Mucosa of stomach (tissue), 1 donor: ENCODE measurements at regions not wholly inside any gene's neighbourhood (a gene's known extent, or its start where the extent isn't known, plus 50 kb on each side); places are given as distances from the start of the nearest gene placed in this dataset.

Source experiments
- H3K27me3 ChIP-seq: one replicate; pipeline ENCODE4 v1.7.0; 2013; ENCODE audit warnings: mild to moderate bottlenecking, low read length; ENCODE audit not compliant: control insufficient read depth, insufficient read depth
- H3K36me3 ChIP-seq: one replicate; pipeline ENCODE4 v1.7.0; 2013; ENCODE audit warnings: low read length; ENCODE audit not compliant: control insufficient read depth, insufficient read depth
- H3K4me1 ChIP-seq: one replicate; pipeline ENCODE4 v1.7.0; 2013; ENCODE audit warnings: mild to moderate bottlenecking, low read length; ENCODE audit not compliant: control insufficient read depth, insufficient read depth
- H3K4me3 ChIP-seq: one replicate; pipeline ENCODE4 v1.7.0; 2013; ENCODE audit warnings: low read length
- H3K9ac ChIP-seq: one replicate; pipeline ENCODE4 v1.7.0; 2013; ENCODE audit warnings: mild to moderate bottlenecking, low read length, moderate library complexity
- H3K9me3 ChIP-seq: one replicate; pipeline ENCODE4 v1.7.0; 2013; ENCODE audit warnings: mild to moderate bottlenecking, low read length, moderate library complexity; ENCODE audit not compliant: control insufficient read depth
- donor health status: Pancreatic carcinoma.

- H3K27me3 ChIP-seq: no peaks in the 10 kb centered on the region
- no peaks in the 10 kb centered on the region for H3K4me1 ChIP-seq
- no peak overlapping the region for H3K9ac ChIP-seq
- no peak overlapping the region for H3K4me3 ChIP-seq
- H3K9me3 ChIP-seq: no peaks in the 10 kb centered on the region
- no peaks in the 10 kb centered on the region for H3K36me3 ChIP-seq
Measured at GRCh38 chr7:156172638-156173037, 360.4 kb upstream of the SHH start.

GRCh38 chr7:156169474-156170370, 357.5 kb upstream of the SHH start:
- no peaks in the 10 kb centered on the region for H3K36me3 ChIP-seq
- H3K4me3 ChIP-seq: no peak overlapping the region
- H3K27me3 ChIP-seq: no peaks in the 10 kb centered on the region
- H3K4me1 ChIP-seq: no peaks in the 10 kb centered on the region
- H3K9me3 ChIP-seq: no peaks in the 10 kb centered on the region
- H3K9ac ChIP-seq: no peak overlapping the region

GRCh38 chr7:156168434-156168833, 356.2 kb upstream of the SHH start:
- Histone ChIP-seq H3K4me3 (no peak overlapping the region), H3K4me1 (no peaks in the 10 kb centered on the region), H3K9ac (no peak overlapping the region), H3K9me3 (no peaks in the 10 kb centered on the region), H3K36me3 (no peaks in the 10 kb centered on the region), H3K27me3 (peaks cover 2% of the 10 kb centered on the region)

- no peak overlapping the region for H3K4me3 ChIP-seq
- peaks cover 4% of the 10 kb centered on the region for H3K27me3 ChIP-seq
Measured at GRCh38 chr7:156167987-156168386, 355.7 kb upstream of the SHH start.

GRCh38 chr7:156167417-156167807, 355.1 kb upstream of the SHH start:
- Histone ChIP-seq H3K9ac (no peak overlapping the region), H3K27me3 (peaks cover 8% of the 10 kb centered on the region), H3K4me1 (no peaks in the 10 kb centered on the region), H3K36me3 (no peaks in the 10 kb centered on the region), H3K4me3 (no peak overlapping the region), H3K9me3 (no peaks in the 10 kb centered on the region)

More at GRCh38 chr7:156167987-156168386, 355.7 kb upstream of the SHH start:
- Histone ChIP-seq H3K9me3 (no peaks in the 10 kb centered on the region), H3K4me1 (no peaks in the 10 kb centered on the region), H3K36me3 (no peaks in the 10 kb centered on the region), H3K9ac (no peak overlapping the region)

- H3K4me3 ChIP-seq: no peak overlapping the region
- H3K27me3 ChIP-seq: peaks cover 10% of the 10 kb centered on the region
- no peak overlapping the region for H3K9ac ChIP-seq
- no peaks in the 10 kb centered on the region for H3K4me1 ChIP-seq
- no peaks in the 10 kb centered on the region for H3K36me3 ChIP-seq
- H3K9me3 ChIP-seq: no peaks in the 10 kb centered on the region
Measured at GRCh38 chr7:156166692-156167416, 354.6 kb upstream of the SHH start.

- H3K4me3 ChIP-seq: no peak overlapping the region
- H3K4me1 ChIP-seq: peaks cover 4% of the 10 kb centered on the region
- H3K27me3 ChIP-seq: peaks cover 10% of the 10 kb centered on the region
- no peak overlapping the region for H3K9ac ChIP-seq
- H3K36me3 ChIP-seq: no peaks in the 10 kb centered on the region
- H3K9me3 ChIP-seq: no peaks in the 10 kb centered on the region
Measured at GRCh38 chr7:156163747-156164146, 351.5 kb upstream of the SHH start.

- H3K27me3 ChIP-seq: peaks cover 10% of the 10 kb centered on the region
- no peaks in the 10 kb centered on the region for H3K36me3 ChIP-seq
- H3K9me3 ChIP-seq: no peaks in the 10 kb centered on the region
- no peak overlapping the region for H3K4me3 ChIP-seq
- no peak overlapping the region for H3K9ac ChIP-seq
- H3K4me1 ChIP-seq: peaks cover 4% of the 10 kb centered on the region
Measured at GRCh38 chr7:156162451-156162850, 350.2 kb upstream of the SHH start.

GRCh38 chr7:156160811-156161210, 348.5 kb upstream of the SHH start:
- Histone ChIP-seq H3K36me3 (no peaks in the 10 kb centered on the region), H3K4me3 (no peak overlapping the region), H3K9me3 (no peaks in the 10 kb centered on the region), H3K9ac (no peak overlapping the region), H3K4me1 (peaks cover 8% of the 10 kb centered on the region), H3K27me3 (peaks cover 10% of the 10 kb centered on the region)

- Histone ChIP-seq H3K9ac (no peak overlapping the region), H3K9me3 (no peaks in the 10 kb centered on the region), H3K4me3 (no peak overlapping the region), H3K4me1 (peaks cover 8% of the 10 kb centered on the region), H3K27me3 (peaks cover 10% of the 10 kb centered on the region), H3K36me3 (no peaks in the 10 kb centered on the region)
Measured at GRCh38 chr7:156158693-156159092, 346.4 kb upstream of the SHH start.

- Histone ChIP-seq H3K36me3 (no peaks in the 10 kb centered on the region), H3K9me3 (no peaks in the 10 kb centered on the region), H3K9ac (no peak overlapping the region), H3K27me3 (peaks cover 6% of the 10 kb centered on the region), H3K4me3 (no peak overlapping the region), H3K4me1 (peaks cover 8% of the 10 kb centered on the region)
Measured at GRCh38 chr7:156158213-156158612, 345.9 kb upstream of the SHH start.

- H3K27me3 ChIP-seq: peaks cover 3% of the 10 kb centered on the region
- H3K4me3 ChIP-seq: no peak overlapping the region
- H3K9me3 ChIP-seq: no peaks in the 10 kb centered on the region
- H3K4me1 ChIP-seq: peaks cover 8% of the 10 kb centered on the region
- no peaks in the 10 kb centered on the region for H3K36me3 ChIP-seq
- no peak overlapping the region for H3K9ac ChIP-seq
Measured at GRCh38 chr7:156157409-156158012, 345.2 kb upstream of the SHH start.
